PC-9 (cell line): ENCODE measurements at regions not wholly inside any gene's neighbourhood (a gene's known extent, or its start where the extent isn't known, plus 50 kb on each side); places are given as distances from the start of the nearest gene placed in this dataset.
"Not testable (repeated sequence)": the region's sequence is repeated elsewhere in the genome, so short reads cannot be mapped to it uniquely, and the experiment has no call there.

Experiments
- BruUV-seq: library from RNA; stranded (reverse); fragments of 400-500 nt; replicated peaks from 2 replicates; lab custom pipeline; 2021; lab: Mats Ljungman, UMichigan
- CTCF ChIA-PET: fragments of 300-600 bp; sonication (Branson Sonifier 250); formaldehyde crosslinking; loops from one replicate; lab custom pipeline; 2022; ENCODE audit warnings: antibody characterized with exemption; lab: Charles Lee
- POLR2A ChIA-PET: fragments of 300-600 bp; sonication (Branson Sonifier 250); formaldehyde crosslinking; loops from one replicate; lab custom pipeline; 2022; ENCODE audit warnings: antibody characterized with exemption; ENCODE audit not compliant: unreplicated experiment; lab: Charles Lee
- DNase-seq, 2 experiments: peaks; one replicate each; pipeline versions ENCODE4 v3.0.0 to v3.0.0-alpha.2; 2015 to 2022; ENCODE audit warnings: mixed read lengths in 1 of 2
- H2AFZ ChIP-seq: fragments of 200-600 bp; sonication (generic); 2 replicates; pipeline ENCODE4 v1.8.1; 2017; ENCODE audit warnings: antibody characterized with exemption
- H3F3A ChIP-seq: fragments of 200-600 bp; sonication (generic); 2 replicates; pipeline ENCODE4 v1.8.1; 2017; ENCODE audit warnings: antibody characterized with exemption, mild to moderate bottlenecking, low read depth; ENCODE audit not compliant: insufficient read depth
- H3K27ac ChIP-seq: fragments of 200-600 bp; sonication (generic); 2 replicates; pipeline ENCODE4 v1.6.1; 2016; ENCODE audit warnings: mixed run types
- H3K27me3 ChIP-seq: fragments of 200-600 bp; sonication (generic); 2 replicates; pipeline ENCODE4 v1.6.1; 2016; ENCODE audit warnings: low read depth, mixed run types; ENCODE audit not compliant: insufficient read depth
- H3K36me3 ChIP-seq: fragments of 200-600 bp; sonication (generic); 2 replicates; pipeline ENCODE4 v1.6.1; 2016; ENCODE audit warnings: low read depth, mixed run types
- H3K4me1 ChIP-seq: fragments of 200-600 bp; sonication (generic); replicated peaks from 2 replicates; pipeline ENCODE4 v1.6.1; 2016; ENCODE audit warnings: mixed run types; ENCODE audit not compliant: insufficient read depth
- H3K4me2 ChIP-seq: fragments of 200-600 bp; sonication (generic); 2 replicates; pipeline ENCODE4 v1.6.1; 2017; ENCODE audit warnings: mixed run types
- H3K4me3 ChIP-seq: fragments of 200-600 bp; sonication (generic); 2 replicates; pipeline ENCODE4 v1.6.1; 2016; ENCODE audit warnings: mixed run types
- H3K79me2 ChIP-seq: fragments of 200-600 bp; sonication (generic); 2 replicates; pipeline ENCODE4 v1.6.1; 2017; ENCODE audit warnings: low read depth, mixed run types
- H3K9me2 ChIP-seq: fragments of 200-600 bp; sonication (generic); 2 replicates; pipeline ENCODE4 v1.8.1; 2017; ENCODE audit warnings: mild to moderate bottlenecking; ENCODE audit not compliant: insufficient read depth
- H3K9me3 ChIP-seq: fragments of 200-600 bp; sonication (generic); 2 replicates; pipeline ENCODE4 v1.8.1; 2016; ENCODE audit warnings: low read depth; ENCODE audit not compliant: insufficient read depth
- H4K20me1 ChIP-seq: fragments of 200-600 bp; sonication (generic); 2 replicates; pipeline ENCODE4 v1.8.1; 2017; ENCODE audit not compliant: insufficient read depth
- EZH2 ChIP-seq: fragments of 200-600 bp; sonication (generic); IDR thresholded peaks from 2 replicates; pipeline ENCODE4 v1.8.0; 2017; ENCODE audit warnings: antibody characterized with exemption, low read depth
- intact Hi-C: fragments of 100-400 bp; cut with micrococcal nuclease; formaldehyde crosslinking; loops from one replicate; pipeline ENCODE4 v1.10.0; 2022; ENCODE audit not compliant: unreplicated experiment
- TF ChIP-seq, protein P1 (sequence below): fragments of 200-600 bp; sonication (generic); conservative IDR thresholded peaks from 2 replicates; pipeline ENCODE4 v1.6.1; 2017; ENCODE audit warnings: mixed run types, antibody characterized with exemption, mild to moderate bottlenecking, moderate library complexity

DNA sequence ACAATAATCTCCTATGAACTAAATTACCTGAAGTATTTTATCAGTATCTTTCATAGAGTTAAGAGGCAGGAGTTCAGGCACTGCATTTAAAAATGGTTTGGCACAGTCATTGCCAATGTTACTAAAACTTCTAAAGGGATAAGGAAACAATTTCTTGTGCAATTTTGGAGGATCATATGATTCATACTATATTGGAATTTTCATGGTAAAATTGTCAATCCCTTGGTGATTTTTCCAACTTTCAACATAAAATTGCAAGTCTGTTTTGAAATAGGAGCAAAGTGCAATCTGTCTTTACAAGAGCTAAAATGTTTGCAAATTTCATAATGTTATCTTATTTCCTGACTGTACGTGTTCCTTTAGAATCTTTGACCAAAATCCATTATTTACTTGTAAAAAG lies 211.1 kb downstream of the DMRTA1 start:
- intact Hi-C loops: no loop called here
- Histone ChIP-seq H3K9me2 (no peaks in the 10 kb centered on the region), H2AFZ (no peak overlapping the region), H3K27ac (no peak overlapping the region), H3K27me3 (no peaks in the 10 kb centered on the region), H3K36me3 (no peaks in the 10 kb centered on the region), H4K20me1 (no peaks in the 10 kb centered on the region), H3F3A (no peaks in the 10 kb centered on the region), H3K9me3 (no peaks in the 10 kb centered on the region), H3K79me2 (no peaks in the 10 kb centered on the region), H3K4me3 (no peak overlapping the region), H3K4me1 (no peaks in the 10 kb centered on the region), H3K4me2 (no peak overlapping the region)
- ChIA-PET POLR2A (no interaction called here), CTCF (no interaction called here)
- BruUV-seq: no TSS peak
- TF ChIP-seq EZH2: no peak
- TF ChIP-seq, protein P1, sequence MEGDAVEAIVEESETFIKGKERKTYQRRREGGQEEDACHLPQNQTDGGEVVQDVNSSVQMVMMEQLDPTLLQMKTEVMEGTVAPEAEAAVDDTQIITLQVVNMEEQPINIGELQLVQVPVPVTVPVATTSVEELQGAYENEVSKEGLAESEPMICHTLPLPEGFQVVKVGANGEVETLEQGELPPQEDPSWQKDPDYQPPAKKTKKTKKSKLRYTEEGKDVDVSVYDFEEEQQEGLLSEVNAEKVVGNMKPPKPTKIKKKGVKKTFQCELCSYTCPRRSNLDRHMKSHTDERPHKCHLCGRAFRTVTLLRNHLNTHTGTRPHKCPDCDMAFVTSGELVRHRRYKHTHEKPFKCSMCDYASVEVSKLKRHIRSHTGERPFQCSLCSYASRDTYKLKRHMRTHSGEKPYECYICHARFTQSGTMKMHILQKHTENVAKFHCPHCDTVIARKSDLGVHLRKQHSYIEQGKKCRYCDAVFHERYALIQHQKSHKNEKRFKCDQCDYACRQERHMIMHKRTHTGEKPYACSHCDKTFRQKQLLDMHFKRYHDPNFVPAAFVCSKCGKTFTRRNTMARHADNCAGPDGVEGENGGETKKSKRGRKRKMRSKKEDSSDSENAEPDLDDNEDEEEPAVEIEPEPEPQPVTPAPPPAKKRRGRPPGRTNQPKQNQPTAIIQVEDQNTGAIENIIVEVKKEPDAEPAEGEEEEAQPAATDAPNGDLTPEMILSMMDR: no peak
- no peak for DNase-seq

DNA sequence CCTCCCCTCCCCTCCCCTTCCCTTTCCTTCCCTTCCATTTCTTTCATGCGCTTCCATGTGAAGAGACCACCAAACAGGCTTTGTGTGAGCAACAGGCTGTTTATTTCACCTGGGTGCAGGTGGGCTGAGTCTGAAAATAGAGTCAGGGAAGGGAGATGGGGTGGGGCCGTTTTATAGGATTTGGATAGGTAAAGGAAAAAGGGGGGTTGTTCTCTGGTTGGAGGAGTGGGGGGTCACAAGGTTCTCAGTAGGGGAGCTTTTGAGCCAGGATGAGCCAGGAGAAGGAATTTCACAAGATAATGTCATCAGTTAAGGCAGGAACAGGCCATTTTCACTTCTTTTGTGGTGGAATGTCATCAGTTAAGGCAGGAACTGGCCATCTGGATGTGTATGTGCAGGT lies 211.9 kb downstream of the DMRTA1 start:
- H3K27ac ChIP-seq, H3K4me1 ChIP-seq, H3K9me2 ChIP-seq, CTCF ChIA-PET, H3K79me2 ChIP-seq, H4K20me1 ChIP-seq, POLR2A ChIA-PET, intact Hi-C loops, H2AFZ ChIP-seq, H3K4me2 ChIP-seq, DNase-seq, BruUV-seq, H3F3A ChIP-seq, H3K9me3 ChIP-seq, H3K27me3 ChIP-seq, H3K4me3 ChIP-seq, H3K36me3 ChIP-seq: not testable (repeated sequence)

DNA sequence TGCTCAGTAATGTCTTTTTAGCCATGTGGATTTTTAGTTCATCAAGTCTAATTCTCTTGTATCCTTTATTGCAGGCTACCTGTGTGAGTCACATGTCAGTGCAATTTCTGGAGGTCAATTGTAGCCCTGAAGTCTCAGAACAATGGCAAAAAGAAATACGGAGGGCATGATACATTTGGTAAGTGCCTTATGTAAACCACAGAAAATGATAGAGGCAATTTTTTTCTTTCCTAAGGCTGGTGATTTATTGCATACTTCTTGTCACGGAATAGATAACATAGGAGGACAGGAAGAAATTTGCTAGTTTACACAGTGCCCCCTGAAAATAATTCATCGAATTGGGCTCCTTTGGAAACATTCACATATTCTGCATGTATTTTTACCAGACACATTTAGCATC lies 235.9 kb downstream of the DMRTA1 start:
- CTCF ChIA-PET: no interaction called here
- POLR2A ChIA-PET: no interaction called here
- TF ChIP-seq, protein P1: no peak
- no peak for TF ChIP-seq EZH2
- Histone ChIP-seq H3K27ac (no peak overlapping the region), H3K4me2 (no peak overlapping the region), H3K79me2 (no peaks in the 10 kb centered on the region), H3F3A (no peaks in the 10 kb centered on the region), H3K9me2 (no peaks in the 10 kb centered on the region), H3K4me3 (no peak overlapping the region), H2AFZ (no peak overlapping the region), H3K36me3 (no peaks in the 10 kb centered on the region), H3K4me1 (no peaks in the 10 kb centered on the region), H3K27me3 (no peaks in the 10 kb centered on the region), H4K20me1 (no peaks in the 10 kb centered on the region; the same call in 1 of the 2 replicates), H3K9me3 (no peaks in the 10 kb centered on the region)
- BruUV-seq: no TSS peak
- DNase-seq: no peak
- intact Hi-C loops: no loop called here

DNA sequence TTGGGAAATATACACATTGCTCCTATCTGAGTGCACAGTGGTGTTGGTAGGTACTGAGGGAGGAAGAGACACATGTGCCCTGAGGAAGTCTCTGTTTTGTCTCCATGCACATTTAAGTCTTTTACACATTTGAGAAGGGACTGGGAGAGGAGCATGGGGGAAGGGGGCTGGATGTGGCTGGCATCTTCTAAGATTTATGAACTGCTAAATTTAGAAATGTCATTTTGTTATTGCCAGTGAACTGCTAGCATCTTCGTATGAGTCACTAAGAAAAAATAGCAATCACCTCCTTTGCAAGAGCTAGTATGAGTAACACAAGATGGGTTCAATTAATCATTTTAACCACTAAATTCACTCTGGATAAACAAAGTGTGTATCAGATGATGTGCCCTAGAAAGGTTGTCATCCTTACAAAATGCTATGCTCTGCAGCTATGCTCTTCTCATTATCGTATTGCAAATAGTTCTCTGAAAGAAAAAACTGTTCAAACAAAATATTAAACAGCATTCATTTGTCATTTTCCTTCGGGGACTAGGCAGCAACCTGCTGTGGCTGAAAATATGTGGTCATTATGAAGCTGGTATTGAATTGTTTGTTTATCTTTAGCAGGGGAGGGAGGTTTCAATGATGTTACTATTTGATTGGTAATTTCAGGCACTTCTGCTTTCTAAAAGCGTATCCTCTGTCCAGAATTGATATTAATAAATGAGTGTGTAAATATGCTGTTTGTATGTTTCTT lies 236.5 kb downstream of the DMRTA1 start:
- H3F3A ChIP-seq: no peaks in the 10 kb centered on the region
- no peaks in the 10 kb centered on the region for H3K27me3 ChIP-seq
- DNase-seq: peak in 1 of 2 experiments; percentile 61
- no peaks in the 10 kb centered on the region for H3K79me2 ChIP-seq
- H4K20me1 ChIP-seq: no peaks in the 10 kb centered on the region; the same call in 1 of the 2 replicates
- no peaks in the 10 kb centered on the region for H3K9me3 ChIP-seq
- no peak for TF ChIP-seq EZH2
- TF ChIP-seq, protein P1: no peak
- BruUV-seq: no TSS peak
- H3K4me3 ChIP-seq: no peak overlapping the region
- no peak overlapping the region for H3K27ac ChIP-seq
- POLR2A ChIA-PET: no interaction called here
- no peak overlapping the region for H3K4me2 ChIP-seq
- H3K4me1 ChIP-seq: no peaks in the 10 kb centered on the region
- H2AFZ ChIP-seq: no peak overlapping the region
- CTCF ChIA-PET: no interaction called here
- no peaks in the 10 kb centered on the region for H3K36me3 ChIP-seq
- intact Hi-C loops: no loop called here
- no peaks in the 10 kb centered on the region for H3K9me2 ChIP-seq
